ENCODE measurements at regions not wholly inside any gene's neighbourhood (a gene's known extent, or its start where the extent isn't known, plus 50 kb on each side); places are given as distances from the start of the nearest gene placed in this dataset.
A peak's percentile ranks its signal among the peaks of the same experiment; 100 is the strongest.
"Not testable (repeated sequence)": the region's sequence is repeated elsewhere in the genome, so short reads cannot be mapped to it uniquely, and the experiment has no call there.

GRCh38 chr12:9474197-9474596, 133.5 kb downstream of the KLRB1 start:
- WGBS, 2 donors, result 78 to 93% methylated on average over 2 of the region's 2 CpGs
- H3K4me1 ChIP-seq; H3K4me3 ChIP-seq; intact Hi-C loops (cut with DNase I); H3K36me3 ChIP-seq; H3K27ac ChIP-seq; H3K9me3 ChIP-seq; DNase-seq; H3K27me3 ChIP-seq: not testable (repeated sequence)

- H3K27ac ChIP-seq; H3K36me3 ChIP-seq; intact Hi-C loops (cut with DNase I); H3K27me3 ChIP-seq; H3K4me3 ChIP-seq; H3K4me1 ChIP-seq; DNase-seq; H3K9me3 ChIP-seq: not testable (repeated sequence)
- 89 to 98% methylated on average over 1 of the region's 1 CpG for WGBS, 2 donors
Observed at GRCh38 chr12:9473638-9474037, 134.1 kb downstream of the KLRB1 start.

GRCh38 chr12:9471501-9471900, 136.2 kb downstream of the KLRB1 start:
- H3K36me3 ChIP-seq; H3K27ac ChIP-seq; H3K4me1 ChIP-seq; H3K4me3 ChIP-seq; H3K9me3 ChIP-seq; DNase-seq; H3K27me3 ChIP-seq; intact Hi-C loops (cut with DNase I): not testable (repeated sequence)
- 95 to 96% methylated on average over 8 of the region's 8 CpGs for WGBS, 2 donors

- H3K9me3 ChIP-seq; DNase-seq; H3K4me1 ChIP-seq; H3K27ac ChIP-seq; H3K27me3 ChIP-seq; H3K4me3 ChIP-seq; H3K36me3 ChIP-seq; intact Hi-C loops (cut with DNase I): not testable (repeated sequence)
- WGBS, 2 donors, result 71 to 88% methylated on average over 1 of the region's 1 CpG
Observed at GRCh38 chr12:9470367-9470766, 137.3 kb downstream of the KLRB1 start.

GRCh38 chr12:9469956-9470355, 137.8 kb downstream of the KLRB1 start:
- WGBS, 2 donors, result 49 to 87% methylated on average over 1 of the region's 1 CpG
- H3K9me3 ChIP-seq, H3K27me3 ChIP-seq, H3K4me1 ChIP-seq, H3K4me3 ChIP-seq, H3K27ac ChIP-seq, DNase-seq, H3K36me3 ChIP-seq: not testable (repeated sequence)
- intact Hi-C loops (cut with DNase I), result loop anchor here (2.0 kb wide), 1 partner anchor 139 kb away; no protein-coding TSS in a partner anchor

GRCh38 chr12:9469463-9469862, 138.3 kb downstream of the KLRB1 start:
- not testable (repeated sequence) for DNase-seq, H3K36me3 ChIP-seq, H3K4me1 ChIP-seq, H3K27me3 ChIP-seq, H3K9me3 ChIP-seq, H3K4me3 ChIP-seq, H3K27ac ChIP-seq
- intact Hi-C loops (cut with DNase I), result loop anchor here (2.0 kb wide), 1 partner anchor 139 kb away; no protein-coding TSS in a partner anchor
- 79 to 94% methylated on average over 2 of the region's 2 CpGs for WGBS, 2 donors

- not testable (repeated sequence) for H3K9me3 ChIP-seq, H3K27me3 ChIP-seq, H3K4me3 ChIP-seq, H3K27ac ChIP-seq, H3K4me1 ChIP-seq, H3K36me3 ChIP-seq
- TF ChIP-seq CTCF (IDR thresholded peaks at IDR 0.05), result peak in 3 of 4 experiments; percentile 28 to 69 (median 50)
- intact Hi-C loops (cut with DNase I), result loop anchor here (2.0 kb wide), 1 partner anchor 138 kb away; no protein-coding TSS in a partner anchor
- 26 to 47% methylated on average over 6 of the region's 6 CpGs for WGBS, 2 donors
- DNase-seq, result peak; percentile 75
Observed at GRCh38 chr12:9468998-9469397, 138.7 kb downstream of the KLRB1 start.

GRCh38 chr12:9468144-9468543, 139.6 kb downstream of the KLRB1 start:
- H3K9me3 ChIP-seq, H3K27ac ChIP-seq, H3K4me1 ChIP-seq, DNase-seq, H3K27me3 ChIP-seq, H3K4me3 ChIP-seq, H3K36me3 ChIP-seq: not testable (repeated sequence)
- intact Hi-C loops (cut with DNase I), result loop anchor here (2.0 kb wide), 1 partner anchor 137 kb away; no protein-coding TSS in a partner anchor
- WGBS, 2 donors, result 88 to 95% methylated on average over 1 of the region's 1 CpG

- 84% methylated on average over 4 of the region's 4 CpGs for WGBS, 2 donors
- Histone ChIP-seq H3K27me3 (no peaks in the 10 kb centered on the region), H3K4me3 (no peak overlapping the region), H3K27ac (no peak overlapping the region), H3K4me1 (peaks cover 0 to 3% (median 0%) of the 10 kb centered on the region in 4 donors), H3K9me3 (no peaks in the 10 kb centered on the region), H3K36me3 (no peaks in the 10 kb centered on the region)
- no peak for DNase-seq
- TF ChIP-seq CTCF (IDR thresholded peaks at IDR 0.05) (no peak), EP300 (IDR thresholded peaks at IDR 0.05) (no peak), POLR2A (IDR thresholded peaks at IDR 0.05) (no peak)
- intact Hi-C loops (cut with DNase I), result no loop called here
Observed at GRCh38 chr12:9464408-9464807, 143.3 kb downstream of the KLRB1 start.
